ENCODE measurements at regions not wholly inside any gene's neighbourhood (a gene's known extent, or its start where the extent isn't known, plus 50 kb on each side); places are given as distances from the start of the nearest gene placed in this dataset.

DNA sequence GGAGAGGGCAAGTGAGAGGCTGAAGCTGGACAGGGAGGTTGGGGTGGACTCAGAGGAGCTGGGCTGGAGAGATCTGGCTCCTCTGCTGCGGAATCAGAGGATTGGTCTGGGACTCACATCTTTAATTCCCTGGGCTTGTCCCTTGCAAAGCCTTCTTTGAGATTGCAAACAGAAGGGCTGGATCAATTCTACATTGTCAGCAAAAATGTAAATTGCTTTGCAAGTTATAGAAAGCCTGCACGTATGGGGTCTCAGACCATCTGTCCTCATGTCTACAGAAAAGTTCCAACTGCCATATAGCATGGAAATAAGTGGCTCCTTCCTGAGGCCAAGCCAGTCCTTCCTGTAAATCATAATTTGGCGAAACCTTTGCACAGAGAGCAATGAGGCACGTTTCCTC lies 449.6 kb downstream of the UBE2NL start:
- TF ChIP-seq, protein P1, sequence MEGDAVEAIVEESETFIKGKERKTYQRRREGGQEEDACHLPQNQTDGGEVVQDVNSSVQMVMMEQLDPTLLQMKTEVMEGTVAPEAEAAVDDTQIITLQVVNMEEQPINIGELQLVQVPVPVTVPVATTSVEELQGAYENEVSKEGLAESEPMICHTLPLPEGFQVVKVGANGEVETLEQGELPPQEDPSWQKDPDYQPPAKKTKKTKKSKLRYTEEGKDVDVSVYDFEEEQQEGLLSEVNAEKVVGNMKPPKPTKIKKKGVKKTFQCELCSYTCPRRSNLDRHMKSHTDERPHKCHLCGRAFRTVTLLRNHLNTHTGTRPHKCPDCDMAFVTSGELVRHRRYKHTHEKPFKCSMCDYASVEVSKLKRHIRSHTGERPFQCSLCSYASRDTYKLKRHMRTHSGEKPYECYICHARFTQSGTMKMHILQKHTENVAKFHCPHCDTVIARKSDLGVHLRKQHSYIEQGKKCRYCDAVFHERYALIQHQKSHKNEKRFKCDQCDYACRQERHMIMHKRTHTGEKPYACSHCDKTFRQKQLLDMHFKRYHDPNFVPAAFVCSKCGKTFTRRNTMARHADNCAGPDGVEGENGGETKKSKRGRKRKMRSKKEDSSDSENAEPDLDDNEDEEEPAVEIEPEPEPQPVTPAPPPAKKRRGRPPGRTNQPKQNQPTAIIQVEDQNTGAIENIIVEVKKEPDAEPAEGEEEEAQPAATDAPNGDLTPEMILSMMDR (conservative IDR thresholded peaks at IDR 0.05; ENCODE audit: low read depth, low read length): no peak

DNA sequence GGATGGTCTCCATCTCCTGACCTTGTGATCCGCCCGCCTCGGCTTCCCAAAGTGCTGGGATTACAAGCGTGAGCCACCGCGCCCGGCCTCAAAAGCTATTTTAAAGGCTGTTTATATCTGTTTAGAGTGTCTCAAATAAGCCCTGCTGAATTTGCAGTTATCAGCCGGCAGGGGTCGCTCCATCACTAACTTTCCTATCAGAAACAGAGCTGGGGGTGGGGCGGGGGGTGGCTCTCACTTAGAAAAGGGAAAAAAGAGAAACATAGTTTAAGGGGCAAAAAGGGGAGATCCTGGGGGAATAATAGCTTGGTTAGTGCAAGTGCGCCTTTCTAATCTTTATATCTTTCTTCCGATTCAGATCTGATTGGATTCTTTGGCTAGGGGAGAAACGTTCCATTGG lies 450.7 kb downstream of the UBE2NL start:
- no peak overlapping the region for H3K4me3 ChIP-seq (ENCODE audit: low read depth, low read length)
- TF ChIP-seq, protein P1 (conservative IDR thresholded peaks at IDR 0.05; ENCODE audit: low read depth, low read length): no peak
- DNase-seq (ENCODE audit: low read depth): no peak

More for the DNA sequence above, 449.6 kb downstream of the UBE2NL start:
- no peak overlapping the region for H3K4me3 ChIP-seq (ENCODE audit: low read depth, low read length)
- no peak for DNase-seq (ENCODE audit: low read depth)

DNA sequence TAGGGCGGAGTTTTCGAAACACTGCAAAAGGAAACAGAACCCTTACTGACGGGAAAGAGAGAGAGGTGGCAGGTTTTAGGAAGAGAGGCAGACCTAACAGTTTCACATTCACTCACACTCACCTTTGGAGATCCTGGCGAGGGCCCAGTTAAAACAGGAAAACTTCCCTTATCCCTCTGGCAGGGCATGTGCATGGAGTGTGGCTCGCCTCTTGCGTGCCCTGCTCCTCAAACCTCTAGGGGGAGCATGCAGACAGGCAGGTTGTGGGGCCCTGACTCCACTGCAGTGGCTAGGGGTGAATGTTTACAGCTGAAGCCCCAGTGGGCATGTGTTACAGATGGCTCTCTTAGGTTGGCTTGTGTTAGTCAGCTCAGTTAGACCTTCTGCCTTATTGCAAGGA lies 451.5 kb downstream of the UBE2NL start:
- no peak overlapping the region for H3K4me3 ChIP-seq (ENCODE audit: low read depth, low read length)
- TF ChIP-seq, protein P1 (conservative IDR thresholded peaks at IDR 0.05; ENCODE audit: low read depth, low read length): no peak
- no peak for DNase-seq (ENCODE audit: low read depth)

DNA sequence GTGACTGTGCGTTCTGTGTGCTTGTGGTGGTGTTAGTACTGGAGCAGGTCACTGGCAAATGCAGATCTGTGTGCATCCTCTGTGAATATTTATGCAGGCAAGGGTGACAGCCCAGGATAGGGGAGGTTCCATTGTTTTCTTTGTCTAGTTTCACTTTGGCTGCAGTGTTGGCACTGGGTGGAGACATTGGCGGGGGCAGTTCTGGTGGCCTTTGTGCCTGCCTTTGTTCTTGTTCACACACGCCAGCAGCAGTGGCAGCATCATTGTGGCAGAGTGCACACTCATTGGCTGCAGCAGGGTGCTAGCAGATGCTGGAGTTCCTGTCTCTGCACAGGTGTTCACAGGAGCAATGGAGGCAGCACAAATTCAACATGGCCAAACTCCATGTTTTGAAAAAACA lies 495.3 kb downstream of the UBE2NL start:
- H3K4me3 ChIP-seq (ENCODE audit: low read depth, low read length): no peak overlapping the region
- TF ChIP-seq, protein P1 (conservative IDR thresholded peaks at IDR 0.05; ENCODE audit: low read depth, low read length): no peak
- DNase-seq (ENCODE audit: low read depth): no peak

DNA sequence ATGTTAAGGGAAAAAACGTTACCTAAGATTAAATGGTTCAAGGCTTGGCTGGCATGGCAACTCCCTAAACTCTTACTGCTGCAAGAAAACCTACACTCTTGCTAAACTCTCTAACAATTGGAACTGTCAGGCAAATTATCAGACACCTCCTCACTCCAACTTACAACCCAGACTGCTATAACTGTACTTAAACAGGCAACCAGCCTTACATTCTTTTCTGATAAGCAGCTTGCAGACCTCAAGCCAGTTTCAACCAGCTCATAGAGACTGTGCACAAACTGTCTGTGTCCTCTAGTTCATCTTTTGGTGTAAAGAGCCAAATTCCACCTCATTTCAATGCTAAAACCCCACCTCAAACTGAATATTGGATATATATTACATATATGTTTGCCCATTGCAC lies 504.9 kb downstream of the UBE2NL start:
- TF ChIP-seq, protein P1 (conservative IDR thresholded peaks at IDR 0.05; ENCODE audit: low read depth, low read length): no peak
- no peak for DNase-seq (ENCODE audit: low read depth)
- no peak overlapping the region for H3K4me3 ChIP-seq (ENCODE audit: low read depth, low read length)

Measured in choroid plexus epithelial cell (primary cell).